B cell (primary cell): ENCODE measurements at regions not wholly inside any gene's neighbourhood (a gene's known extent, or its start where the extent isn't known, plus 50 kb on each side); places are given as distances from the start of the nearest gene placed in this dataset.

Experiments
- ATAC-seq: fragments of 200-7000 bp; cut with Tn5 transposase; one replicate; pipeline ENCODE4 v1.10.0; 2021; ENCODE audit warnings: low read depth, mild to moderate bottlenecking, moderate number of reproducible peaks, moderate library complexity
- CTCF ChIA-PET: fragments of 350-600 bp; sonication (Branson Sonifier 250); formaldehyde crosslinking; loops from one replicate; lab custom pipeline; 2021; ENCODE audit warnings: antibody characterized with exemption, inconsistent platforms; lab: Charles Lee
- POLR2A ChIA-PET: fragments of 350-600 bp; sonication (Branson Sonifier 250); formaldehyde crosslinking; loops from one replicate; lab custom pipeline; 2021; ENCODE audit warnings: antibody characterized with exemption; lab: Charles Lee
- DNase-seq: peaks from one replicate; pipeline ENCODE4 v3.0.0; 2013
- H2AFZ ChIP-seq: 2 replicates; pipeline ENCODE4 v1.6.1; 2012; ENCODE audit warnings: mild to moderate bottlenecking, low read depth, low read length; ENCODE audit not compliant: insufficient read depth, poor library complexity, severe bottlenecking
- H3K27ac ChIP-seq, 2 donors: 1 replicate in 1 of 2; 2 replicates in 1 of 2; pipeline ENCODE4 v1.5.1; 2012 to 2013; ENCODE audit warnings: low read length in 2 of 2, mild to moderate bottlenecking in 2 of 2, moderate library complexity in 1 of 2
- H3K27me3 ChIP-seq, 4 experiments: fragments of 200-600 bp in 1 of 4; sonication (generic) in 1 of 4; replicated peaks in 1 of 4; 1 replicate in 2 of 4; 2 replicates in 2 of 4; pipeline versions ENCODE4 v1.6.1 to v1.7.0; 2013 to 2016; ENCODE audit warnings: low read length in 3 of 4, mild to moderate bottlenecking in 2 of 4, mixed read lengths in 1 of 4, moderate library complexity in 1 of 4; ENCODE audit not compliant: insufficient read depth in 4 of 4, control insufficient read depth in 3 of 4; ENCODE audit errors: control extremely low read depth in 1 of 4
- H3K36me3 ChIP-seq, 2 experiments: replicated peaks in 1 of 2; 1 replicate in 1 of 2; 2 replicates in 1 of 2; pipeline versions ENCODE4 v1.6.1 to v1.7.1; 2013; ENCODE audit warnings: low read length in 1 of 2; ENCODE audit not compliant: insufficient read depth in 2 of 2, control insufficient read depth in 1 of 2; ENCODE audit errors: control extremely low read depth in 1 of 2, extremely low read depth in 1 of 2
- H3K4me1 ChIP-seq, 2 donors: fragments of 200-600 bp in 1 of 2; sonication (generic) in 1 of 2; 1 replicate in 1 of 2; 2 replicates in 1 of 2; pipeline versions ENCODE4 v1.5.1 to v1.6.1; 2013 to 2017; ENCODE audit warnings: low read length in 2 of 2; ENCODE audit not compliant: control insufficient read depth in 2 of 2, insufficient read depth in 2 of 2
- H3K4me2 ChIP-seq: replicated peaks from 2 replicates; pipeline ENCODE3; 2012; ENCODE audit warnings: mild to moderate bottlenecking, low read depth, low read length; ENCODE audit not compliant: poor library complexity, severe bottlenecking
- H3K4me3 ChIP-seq, 5 experiments: fragments of 200-600 bp in 1 of 5; sonication (generic) in 1 of 5; 1 replicate in 3 of 5; 2 replicates in 2 of 5; pipeline versions ENCODE4 v1.5.1 to v1.7.0; 2011 to 2016; ENCODE audit warnings: low read length in 4 of 5, mild to moderate bottlenecking in 4 of 5, low read depth in 2 of 5, control low read depth in 1 of 5, moderate library complexity in 1 of 5; ENCODE audit not compliant: insufficient read depth in 1 of 5; ENCODE audit errors: control extremely low read depth in 1 of 5, extremely low read depth in 1 of 5
- H3K79me2 ChIP-seq: fragments of 200-600 bp; sonication (generic); one replicate; pipeline ENCODE4 v1.6.0; 2016; ENCODE audit warnings: low read length; ENCODE audit not compliant: control insufficient read depth, insufficient read depth
- H3K9ac ChIP-seq: fragments of 200-600 bp; sonication (generic); 2 replicates; pipeline ENCODE4 v1.6.1; 2017; ENCODE audit warnings: mild to moderate bottlenecking, low read length, moderate library complexity
- H3K9me3 ChIP-seq, 3 donors: one replicate each; pipeline versions ENCODE4 v1.6.1 to v1.7.1; 2013; ENCODE audit warnings: low read length in 2 of 3; ENCODE audit not compliant: control insufficient read depth in 2 of 3, insufficient read depth in 1 of 3; ENCODE audit errors: control extremely low read depth in 1 of 3
- H4K20me1 ChIP-seq: 2 replicates; pipeline ENCODE4 v1.6.0; 2012; ENCODE audit warnings: mild to moderate bottlenecking, low read length; ENCODE audit not compliant: insufficient read depth, control insufficient read depth, poor library complexity, severe bottlenecking
- H3K27ac Mint-ChIP-seq: one replicate; pipeline ENCODE4 v1.8.0; 2021; ENCODE audit warnings: mixed read lengths
- H3K27me3 Mint-ChIP-seq: one replicate; pipeline ENCODE4 v1.8.0; 2021; ENCODE audit warnings: mixed read lengths
- H3K4me1 Mint-ChIP-seq: one replicate; pipeline ENCODE4 v1.8.0; 2021; ENCODE audit warnings: mixed read lengths
- H3K4me3 Mint-ChIP-seq: one replicate; pipeline ENCODE4 v1.8.0; 2021; ENCODE audit warnings: mixed read lengths
- H3K9me3 Mint-ChIP-seq: one replicate; pipeline ENCODE4 v1.8.0; 2022; ENCODE audit warnings: mixed read lengths; ENCODE audit not compliant: insufficient read depth
- CTCF ChIP-seq: fragments of 200-600 bp; IDR thresholded peaks from one replicate; pipeline ENCODE4 v1.8.0; 2022; ENCODE audit warnings: antibody characterized with exemption, mild to moderate bottlenecking
- EZH2 ChIP-seq: IDR thresholded peaks from 2 replicates; pipeline ENCODE4 v1.6.1; 2012; ENCODE audit warnings: borderline replicate concordance, low read depth, mild to moderate bottlenecking, moderate library complexity, low read length; ENCODE audit not compliant: insufficient read depth, poor library complexity, severe bottlenecking
- WGBS: methylation state at CpG from one replicate; pipeline ENCODE4 v1.1.5; 2013; ENCODE audit warnings: missing lambda C conversion rate; ENCODE audit not compliant: insufficient coverage; 5-methylcytosine and 5-hydroxymethylcytosine counted together
- intact Hi-C: fragments of 100-400 bp; cut with micrococcal nuclease; formaldehyde crosslinking; loops from one replicate; pipeline ENCODE4 v1.10.0; 2022

- no peak overlapping the region for H3K4me2 ChIP-seq
- ATAC-seq (no peak), DNase-seq (no peak)
- no peaks in the 10 kb centered on the region for H3K4me1 ChIP-seq
- no peaks in the 10 kb centered on the region for H4K20me1 ChIP-seq
- H3K27ac Mint-ChIP-seq, result no peak overlapping the region
- no peak overlapping the region for H2AFZ ChIP-seq
- TF ChIP-seq CTCF (no peak), EZH2 (no peak)
- H3K9ac ChIP-seq, result no peak overlapping the region
- intact Hi-C loops, result no loop called here
- H3K36me3 ChIP-seq, result no peaks in the 10 kb centered on the region
- CTCF ChIA-PET, result interaction anchor here (0.6 kb wide), 1 partner anchor 373 kb away, joined by 3 read pairs; no protein-coding TSS in a partner anchor
- H3K9me3 Mint-ChIP-seq, result no peaks in the 10 kb centered on the region
- no peak overlapping the region for H3K27ac ChIP-seq
- H3K79me2 ChIP-seq, result no peaks in the 10 kb centered on the region
- H3K27me3 Mint-ChIP-seq, result no peaks in the 10 kb centered on the region
- no CpG with 5 or more reads among the region's 1 CpG for WGBS
- H3K4me3 ChIP-seq, result no peak overlapping the region
- no peaks in the 10 kb centered on the region for H3K9me3 ChIP-seq
- H3K27me3 ChIP-seq, result no peaks in the 10 kb centered on the region
- POLR2A ChIA-PET, result no interaction called here
- no peak overlapping the region for H3K4me3 Mint-ChIP-seq
- H3K4me1 Mint-ChIP-seq, result no peaks in the 10 kb centered on the region
Observed at GRCh38 chr6:81380718-81381338, 371.7 kb downstream of the TENT5A start.

GRCh38 chr6:81376745-81377144, 375.7 kb downstream of the TENT5A start:
- Histone ChIP-seq H3K27me3 (no peaks in the 10 kb centered on the region), H2AFZ (no peak overlapping the region), H3K79me2 (no peaks in the 10 kb centered on the region), H3K4me1 (no peaks in the 10 kb centered on the region), H3K4me2 (no peak overlapping the region), H3K36me3 (no peaks in the 10 kb centered on the region), H4K20me1 (no peaks in the 10 kb centered on the region), H3K9me3 (no peaks in the 10 kb centered on the region), H3K27ac (no peak overlapping the region), H3K4me3 (no peak overlapping the region), H3K9ac (no peak overlapping the region)
- Mint-ChIP-seq H3K4me3 (no peak overlapping the region), H3K4me1 (no peaks in the 10 kb centered on the region), H3K27ac (no peak overlapping the region), H3K27me3 (no peaks in the 10 kb centered on the region), H3K9me3 (no peaks in the 10 kb centered on the region)
- WGBS, result 86% methylated on average over 5 of the region's 5 CpGs
- no peak for TF ChIP-seq EZH2
- no peak for TF ChIP-seq CTCF
- ChIA-PET POLR2A (no interaction called here), CTCF (no interaction called here)
- ATAC-seq (no peak), DNase-seq (no peak)
- intact Hi-C loops, result no loop called here
